HepG2 (cell line): ENCODE measurements at regions not wholly inside any gene's neighbourhood (a gene's known extent, or its start where the extent isn't known, plus 50 kb on each side); places are given as distances from the start of the nearest gene placed in this dataset.

Experiments
- ATF3 ChIP-seq: sonication (generic); formaldehyde crosslinking; IDR thresholded peaks from 2 replicates; pipeline ENCODE4 v1.4.0; 2020; ENCODE audit warnings: missing genetic modification reagents
- ERF ChIP-seq: IDR thresholded peaks from 2 replicates; pipeline ENCODE4 v1.6.1; 2018; ENCODE audit warnings: missing biosample characterization, missing genetic modification reagents
- EZH2 ChIP-seq: conservative IDR thresholded peaks from 2 replicates; pipeline ENCODE4 v1.6.1; 2012; ENCODE audit warnings: mild to moderate bottlenecking, low read depth, low read length, moderate library complexity
- FOSL1 ChIP-seq: sonication (generic); formaldehyde crosslinking; IDR thresholded peaks from 2 replicates; pipeline ENCODE4 v1.9.0; 2021; ENCODE audit warnings: missing genetic modification reagents, borderline replicate concordance
- FOXP1 ChIP-seq, 2 experiments: fragments of 450-650 bp in 1 of 2; IDR thresholded peaks; 2 replicates each; pipeline ENCODE4 v1.6.1; 2017 to 2018; ENCODE audit warnings: antibody characterized with exemption in 1 of 2
- GATAD2A ChIP-seq: IDR thresholded peaks from 2 replicates; pipeline ENCODE4 v1.6.1; 2016
- HNF1A ChIP-seq, 2 experiments: sonication (generic) in 1 of 2; formaldehyde crosslinking in 1 of 2; IDR thresholded peaks; 2 replicates each; pipeline versions ENCODE4 v1.4.0 to v1.6.1; 2016 to 2020; ENCODE audit warnings: borderline replicate concordance in 1 of 2, low read depth in 1 of 2, mild to moderate bottlenecking in 1 of 2, missing genetic modification reagents in 1 of 2
- IKZF4 ChIP-seq: sonication (generic); formaldehyde crosslinking; IDR thresholded peaks from 2 replicates; pipeline ENCODE4 v1.5.1; 2020; ENCODE audit warnings: borderline replicate concordance, mild to moderate bottlenecking, low read depth, missing genetic modification reagents; ENCODE audit errors: not compliant biosample characterization
- KLF12 ChIP-seq: sonication (generic); formaldehyde crosslinking; IDR thresholded peaks from 2 replicates; pipeline ENCODE4 v1.4.0; 2020; ENCODE audit warnings: missing genetic modification reagents, borderline replicate concordance
- NR2F6 ChIP-seq, 2 experiments: IDR thresholded peaks; 2 replicates each; pipeline ENCODE4 v1.6.1; 2016; ENCODE audit warnings: antibody characterized with exemption in 1 of 2, mild to moderate bottlenecking in 1 of 2
- SIX4 ChIP-seq: sonication (generic); formaldehyde crosslinking; IDR thresholded peaks from 2 replicates; pipeline ENCODE4 v1.4.0; 2020; ENCODE audit warnings: missing genetic modification reagents
- THAP8 ChIP-seq: sonication (generic); formaldehyde crosslinking; IDR thresholded peaks from 2 replicates; pipeline ENCODE4 v1.5.1; 2020; ENCODE audit warnings: missing genetic modification reagents, mild to moderate bottlenecking, borderline replicate concordance
- U2AF1 ChIP-seq: fragments of 200-400 bp; formaldehyde crosslinking; optimal IDR thresholded peaks from 2 replicates; pipeline ENCODE3; 2017; ENCODE audit warnings: mild to moderate bottlenecking, low read depth, low read length
- ZFP90 ChIP-seq: sonication (generic); formaldehyde crosslinking; IDR thresholded peaks from 2 replicates; pipeline ENCODE4 v1.8.0; 2022; ENCODE audit warnings: missing genetic modification reagents, mild to moderate bottlenecking, inconsistent platforms, borderline replicate concordance
- ZNF136 ChIP-seq: sonication (generic); formaldehyde crosslinking; IDR thresholded peaks from 2 replicates; pipeline ENCODE4 v1.8.1; 2022; ENCODE audit warnings: low read depth, mild to moderate bottlenecking, moderate library complexity, missing genetic modification reagents
- ZNF337 ChIP-seq: sonication (generic); formaldehyde crosslinking; IDR thresholded peaks from 2 replicates; pipeline ENCODE4 v1.5.1; 2020; ENCODE audit warnings: missing genetic modification reagents, low read depth, mild to moderate bottlenecking, borderline replicate concordance
- ZNF503 ChIP-seq: sonication (generic); formaldehyde crosslinking; IDR thresholded peaks from 2 replicates; pipeline ENCODE4 v1.4.0; 2020; ENCODE audit warnings: missing genetic modification reagents
- ZNF687 ChIP-seq: sonication (generic); formaldehyde crosslinking; IDR thresholded peaks from 2 replicates; pipeline ENCODE4 v1.5.1; 2020; ENCODE audit warnings: mild to moderate bottlenecking, missing genetic modification reagents, moderate library complexity
- ZSCAN12 ChIP-seq: sonication (generic); formaldehyde crosslinking; IDR thresholded peaks from 2 replicates; pipeline ENCODE4 v1.9.0; 2021; ENCODE audit warnings: mild to moderate bottlenecking, missing genetic modification reagents

- no peak for TF ChIP-seq ZFP90 (CRISPR knock-in tag)
- 0 out of 2 replicates have a peak, but pooled peaks have one; percentile 50 for TF ChIP-seq KLF12 (CRISPR knock-in tag)
- TF ChIP-seq IKZF4 (CRISPR knock-in tag), result no peak
- 0 out of 2 replicates have a peak, but pooled peaks have one; percentile 17 for TF ChIP-seq ERF (CRISPR knock-in tag)
- no peak for TF ChIP-seq FOSL1
- peak; percentile 84 for TF ChIP-seq NR2F6 (IDR thresholded peaks at IDR 0.05)
- TF ChIP-seq NR2F6 (CRISPR knock-in tag; IDR thresholded peaks at IDR 0.05), result peak; percentile 90
- peak; percentile 31; the same call in 1 of the 2 replicates for TF ChIP-seq SIX4 (CRISPR knock-in tag)
- TF ChIP-seq ZNF687, result peak; percentile 88
- TF ChIP-seq ZSCAN12, result no peak
- TF ChIP-seq U2AF1, result no peak
- peak; percentile 63; the same call in 1 of the 2 replicates for TF ChIP-seq ZNF503 (CRISPR knock-in tag)
- no peak for TF ChIP-seq ZNF337
- no peak for TF ChIP-seq FOXP1 (IDR thresholded peaks at IDR 0.05)
- peak; percentile 21; the same call in 1 of the 2 replicates for TF ChIP-seq FOXP1 (CRISPR knock-in tag; IDR thresholded peaks at IDR 0.05)
- no peak for TF ChIP-seq THAP8 (CRISPR knock-in tag)
- no peak for TF ChIP-seq ATF3 (CRISPR knock-in tag)
- peak; percentile 68 for TF ChIP-seq GATAD2A (CRISPR knock-in tag)
- TF ChIP-seq EZH2, result no peak
- no peak for TF ChIP-seq HNF1A (IDR thresholded peaks at IDR 0.05; ENCODE audit: low read depth)
- no peak for TF ChIP-seq HNF1A (CRISPR knock-in tag; IDR thresholded peaks at IDR 0.05; ENCODE audit: borderline replicate concordance)
- TF ChIP-seq ZNF136 (CRISPR knock-in tag), result no peak
These were observed 92.6 kb downstream of the RFLNA start (continued) for GRCh38 chr12:124387528-124387911.
